Anterior cingulate cortex (tissue), 58 donors: ENCODE measurements at regions not wholly inside any gene's neighbourhood (a gene's known extent, or its start where the extent isn't known, plus 50 kb on each side); places are given as distances from the start of the nearest gene placed in this dataset.

Source experiments
- DNase-seq, 58 donors: peaks; one replicate each; lab custom pipeline; 2025; lab: John Stamatoyannopoulos, UW

DNA sequence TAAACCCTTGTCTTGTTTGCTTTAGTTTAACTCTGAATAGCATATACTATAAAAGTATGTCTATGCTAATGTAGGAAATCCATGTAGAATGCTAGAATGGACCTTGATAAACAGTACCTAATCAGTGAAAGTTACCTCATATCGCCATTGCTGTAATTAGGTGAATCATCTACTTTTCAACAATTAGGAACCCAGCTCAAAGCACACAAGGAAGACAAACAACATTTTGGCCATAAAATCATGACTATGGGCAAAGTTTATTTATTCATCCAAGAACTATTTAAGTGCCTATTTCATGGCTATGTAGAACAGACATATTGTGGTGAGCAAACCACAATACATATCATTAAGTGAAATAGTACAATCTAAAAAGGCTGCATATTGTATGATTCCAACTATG is 1043.2 kb downstream of the BRINP3 start:
- DNase-seq = no peak

DNA sequence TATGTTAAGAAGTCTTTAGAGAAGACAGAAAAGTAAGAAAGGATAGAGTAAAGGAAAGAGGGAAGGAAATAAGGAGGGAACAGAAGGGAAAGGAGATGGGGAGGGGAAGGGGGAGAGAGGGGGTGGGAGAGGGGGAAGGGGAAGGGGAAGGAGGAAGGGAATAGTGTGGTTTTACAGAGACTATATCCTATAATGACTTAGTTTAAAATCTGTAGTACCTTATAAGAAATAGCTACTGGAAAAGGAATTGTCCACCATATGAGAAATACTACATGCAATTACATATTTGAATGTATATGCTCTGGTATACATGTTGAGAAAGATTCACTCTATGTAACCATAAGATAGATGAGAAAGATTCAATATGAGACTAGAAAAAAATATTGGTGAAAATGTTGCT is 1042.3 kb downstream of the BRINP3 start:
- no peak for DNase-seq

GRCh38 chr1:189438808-189439207 is 1038.9 kb downstream of the BRINP3 start:
- DNase-seq = no peak

DNA sequence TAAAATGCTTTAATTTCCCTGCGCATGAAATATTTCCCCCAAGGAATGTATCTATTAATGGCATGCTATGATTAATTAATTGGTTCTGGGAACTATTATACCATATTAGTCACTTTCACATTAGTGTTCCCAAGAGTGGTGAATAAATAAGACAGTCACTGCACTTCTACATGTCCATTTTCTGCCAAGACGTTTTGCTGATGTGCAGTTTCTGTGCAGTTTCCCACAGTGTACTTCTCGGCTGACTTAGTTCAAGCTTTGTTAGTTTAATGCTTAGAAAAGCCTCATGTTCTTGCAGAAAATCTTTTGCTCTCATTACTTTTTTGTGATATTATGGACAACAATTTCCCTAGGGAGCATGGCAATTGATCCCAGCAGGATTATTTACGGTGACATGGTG is 1014.5 kb downstream of the BRINP3 start:
- no peak for DNase-seq

DNA sequence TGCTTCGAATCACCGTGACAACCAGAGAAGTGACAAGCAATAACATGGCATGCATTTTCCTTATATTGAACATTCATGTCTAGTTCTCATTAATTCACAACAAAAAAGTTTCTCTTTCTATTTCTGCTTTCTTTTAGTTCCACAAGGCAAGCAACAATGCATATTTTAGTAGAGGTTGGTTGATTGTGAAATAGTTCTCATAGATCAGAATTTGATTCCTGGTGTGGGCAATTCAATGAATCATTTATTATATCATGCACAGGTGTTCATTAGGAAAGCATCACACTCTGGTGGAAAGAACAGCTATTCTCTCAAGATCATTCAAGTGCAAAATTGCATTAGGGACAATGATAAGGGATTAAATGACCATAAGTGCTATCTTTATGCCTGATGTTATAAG is 980.9 kb downstream of the BRINP3 start:
- DNase-seq = no peak

DNA sequence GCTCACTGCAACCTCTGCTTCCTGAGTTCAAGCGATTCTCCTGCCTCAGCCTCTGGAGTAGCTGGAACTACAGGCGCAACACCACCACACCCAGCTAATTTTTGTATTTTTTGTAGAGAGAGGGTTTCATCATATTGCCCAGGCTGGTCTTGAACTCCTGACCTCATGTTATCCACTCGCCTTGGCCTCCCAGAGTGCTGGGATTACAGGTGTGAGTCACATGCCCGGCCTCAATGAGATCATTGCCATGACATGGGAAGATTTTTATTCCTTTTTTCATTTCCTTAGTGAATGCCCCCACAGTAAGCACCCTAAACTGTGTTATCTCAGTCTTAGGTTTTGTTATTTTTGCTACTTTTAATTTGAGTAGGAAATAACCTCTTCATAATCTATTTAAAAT is 977.9 kb downstream of the BRINP3 start:
- DNase-seq = no peak

DNA sequence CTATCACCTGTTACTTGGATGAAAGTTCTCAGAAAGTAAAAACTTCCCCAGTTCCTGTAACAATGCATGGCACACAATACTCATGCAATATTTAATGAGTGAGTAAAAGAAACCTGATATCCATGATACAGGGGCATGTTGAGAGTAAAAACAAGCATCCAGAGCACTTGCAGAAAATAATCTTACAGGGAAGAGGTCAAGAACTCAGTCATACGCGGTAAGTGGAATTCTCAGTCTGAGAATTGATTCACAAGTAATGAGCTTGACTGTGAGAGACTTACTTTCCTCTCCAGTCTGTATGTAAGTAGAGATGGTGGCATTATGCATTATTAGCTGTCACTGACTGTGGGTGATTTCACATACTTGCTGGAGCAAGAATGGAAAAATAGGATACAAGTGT is 976.9 kb downstream of the BRINP3 start:
- no peak for DNase-seq

- no peak for DNase-seq
Measured at GRCh38 chr1:189510827-189511226, 966.8 kb downstream of the BRINP3 start.

DNA sequence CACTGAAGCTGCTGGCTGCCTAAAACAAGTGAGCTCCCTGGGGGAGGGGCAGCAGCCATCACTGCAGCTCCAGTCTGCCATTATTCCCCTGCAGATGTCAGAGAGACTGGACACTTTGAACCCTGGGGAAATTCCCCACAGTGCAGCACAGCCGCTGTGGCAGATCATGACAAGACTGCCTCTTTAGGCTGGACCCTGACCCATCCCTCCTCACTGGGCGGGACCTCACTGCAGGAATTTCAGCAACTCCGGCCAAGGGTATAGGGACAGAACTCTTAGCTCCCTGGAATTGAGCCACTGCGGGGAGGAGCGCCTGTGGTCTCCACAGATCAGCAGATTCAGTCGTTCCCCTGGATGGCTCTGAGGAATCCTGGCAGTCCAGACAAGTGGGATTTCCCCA is 964.6 kb downstream of the BRINP3 start:
- DNase-seq = no peak

DNA sequence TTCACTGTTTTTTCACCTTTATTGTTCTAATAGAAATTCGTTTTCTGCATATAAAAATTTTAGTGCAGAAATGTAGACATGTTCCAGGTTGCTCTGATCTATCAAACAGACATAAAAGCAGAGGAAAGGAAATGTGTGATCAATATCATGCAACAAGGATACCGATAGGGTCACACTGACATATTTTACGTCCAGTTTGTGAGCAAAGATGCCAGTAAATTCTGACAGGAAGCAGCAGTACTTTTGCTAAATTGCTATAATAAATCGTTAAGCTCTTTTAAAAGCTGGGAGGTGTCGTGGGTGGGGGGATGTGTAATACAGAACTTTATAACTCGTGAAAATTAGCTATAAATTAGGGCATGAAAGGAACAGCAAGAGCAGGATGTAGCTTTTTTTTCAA is 955.2 kb downstream of the BRINP3 start:
- no peak for DNase-seq

GRCh38 chr1:189524501-189524900 is 953.2 kb downstream of the BRINP3 start:
- no peak for DNase-seq

DNA sequence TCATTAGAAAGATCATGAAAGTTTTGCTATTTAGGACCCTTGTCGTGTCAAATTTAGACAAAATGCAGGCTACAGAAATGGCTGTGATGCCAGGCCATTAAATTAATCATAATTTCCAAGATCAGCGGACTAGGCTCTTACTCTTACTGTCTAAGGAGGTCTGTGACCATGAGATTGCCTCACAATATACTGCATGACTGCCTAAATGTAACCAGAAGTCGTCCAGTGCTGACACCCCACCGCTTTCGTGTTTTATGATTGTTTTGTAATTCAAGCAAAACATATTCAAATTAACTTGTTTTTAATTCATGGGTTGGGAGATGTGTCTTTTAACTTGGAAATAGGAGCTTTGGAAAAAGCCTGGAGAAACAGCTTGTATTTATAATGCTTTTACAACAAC is 947.5 kb downstream of the BRINP3 start:
- no peak for DNase-seq

DNA sequence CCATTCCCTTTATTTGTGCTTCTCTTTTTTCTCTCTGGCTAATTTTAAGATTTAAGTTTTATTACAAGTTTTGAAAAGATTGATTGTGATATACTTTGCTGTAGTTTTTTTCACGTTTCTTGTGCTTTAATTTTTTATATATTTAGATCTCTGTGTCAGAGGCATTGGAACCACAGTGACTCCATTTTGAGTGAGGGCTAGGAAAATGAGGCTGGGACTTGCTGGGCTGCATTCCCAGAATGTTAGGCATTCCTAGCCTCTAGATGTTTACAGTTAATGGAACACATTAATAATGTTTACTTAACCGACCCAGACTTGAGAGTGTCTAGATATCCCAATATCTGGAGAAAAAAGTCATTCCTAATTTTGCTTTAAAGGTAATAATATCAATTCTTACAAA is 939.4 kb downstream of the BRINP3 start:
- DNase-seq = no peak

DNA sequence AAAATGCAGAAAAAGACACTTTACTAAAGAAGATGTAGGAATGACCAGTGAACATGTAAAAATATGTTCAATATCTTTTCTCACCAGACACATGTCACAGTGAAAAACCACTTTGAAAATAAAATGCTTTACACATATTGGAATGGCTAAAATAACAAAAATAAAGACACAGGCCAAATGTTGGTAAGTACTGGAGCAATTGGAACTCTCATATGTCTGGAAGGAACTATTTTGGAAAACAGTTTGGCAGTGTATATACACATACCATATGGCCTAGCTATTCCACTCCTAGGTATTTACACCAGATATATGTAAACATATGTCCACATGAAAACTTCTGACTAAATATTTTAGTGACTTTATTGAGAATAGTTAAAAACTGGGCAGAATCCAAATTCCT is 927.2 kb downstream of the BRINP3 start:
- no peak for DNase-seq

GRCh38 chr1:189563784-189564183 is 913.9 kb downstream of the BRINP3 start:
- DNase-seq = no peak

DNA sequence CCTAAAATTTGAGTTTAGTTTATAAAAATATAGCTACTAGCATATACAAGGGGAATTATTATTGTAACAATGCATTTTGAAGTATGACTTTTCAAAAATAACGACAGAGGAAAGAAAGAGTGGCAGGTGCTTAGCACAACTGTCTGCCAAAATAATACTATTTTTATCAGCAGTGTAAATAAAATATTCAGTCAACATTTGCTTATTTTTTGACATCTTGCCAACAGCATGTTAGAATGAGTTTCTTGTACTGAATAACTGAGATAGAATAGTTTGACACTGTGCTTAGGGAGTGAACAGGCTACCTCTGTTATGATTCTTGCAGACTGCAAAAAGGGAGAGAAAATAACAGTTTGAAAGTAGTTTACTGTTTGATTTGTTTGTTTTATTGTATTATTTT is 909.8 kb downstream of the BRINP3 start:
- DNase-seq = no peak

- DNase-seq = no peak
Measured at GRCh38 chr1:189596197-189596596, 881.5 kb downstream of the BRINP3 start.

- no peak for DNase-seq
Measured at GRCh38 chr1:189597083-189597482, 880.6 kb downstream of the BRINP3 start.

GRCh38 chr1:189605226-189605625 is 872.4 kb downstream of the BRINP3 start:
- no peak for DNase-seq

DNA sequence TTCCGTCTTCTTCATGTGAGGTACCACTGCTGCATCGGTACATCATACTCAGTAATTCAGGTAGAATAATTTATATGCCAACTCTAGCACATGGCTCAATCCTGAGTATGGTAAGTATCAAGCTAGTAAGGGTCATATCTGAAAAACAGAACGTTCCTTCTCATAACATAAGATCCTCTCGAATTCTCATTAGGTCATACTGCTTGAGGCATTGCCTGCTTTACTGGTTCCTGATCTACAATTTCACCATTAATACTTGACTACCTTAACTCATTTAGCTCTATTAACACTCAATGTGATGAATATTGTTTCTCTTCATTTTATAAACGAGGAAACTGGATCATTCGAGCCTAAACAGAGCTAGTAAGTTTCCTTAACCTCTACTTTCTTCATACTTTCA is 871.6 kb downstream of the BRINP3 start:
- no peak for DNase-seq

DNA sequence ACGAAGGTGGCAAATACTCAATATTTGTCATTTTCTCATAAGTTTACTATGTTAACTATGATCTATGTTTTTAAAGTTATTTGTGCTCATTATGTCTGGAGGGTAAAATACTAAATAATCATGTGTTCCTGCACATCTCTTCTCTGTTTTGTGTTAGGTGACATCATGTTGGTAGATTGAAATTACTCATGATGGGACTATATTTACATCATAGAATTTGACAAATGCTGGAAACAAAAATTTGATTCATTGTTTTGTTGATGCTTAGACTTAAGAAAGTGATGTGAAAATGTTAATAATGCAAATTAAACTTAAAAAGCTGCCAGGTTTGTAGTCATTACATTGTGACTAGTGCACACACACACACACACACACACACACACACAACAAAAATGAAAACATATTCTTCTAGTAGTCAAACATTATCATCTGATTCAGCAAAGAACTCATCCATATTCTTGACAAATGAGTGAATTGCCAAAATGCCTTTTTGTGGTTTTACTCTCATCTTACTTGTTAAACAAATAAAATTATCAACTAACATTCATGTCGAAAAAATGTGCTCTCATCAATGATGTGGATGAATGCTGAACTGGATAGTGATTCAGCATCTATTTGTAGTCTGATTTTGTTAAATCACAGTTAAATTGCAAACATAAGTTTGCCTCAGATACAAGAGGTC is 870.7 kb downstream of the BRINP3 start:
- no peak for DNase-seq

DNA sequence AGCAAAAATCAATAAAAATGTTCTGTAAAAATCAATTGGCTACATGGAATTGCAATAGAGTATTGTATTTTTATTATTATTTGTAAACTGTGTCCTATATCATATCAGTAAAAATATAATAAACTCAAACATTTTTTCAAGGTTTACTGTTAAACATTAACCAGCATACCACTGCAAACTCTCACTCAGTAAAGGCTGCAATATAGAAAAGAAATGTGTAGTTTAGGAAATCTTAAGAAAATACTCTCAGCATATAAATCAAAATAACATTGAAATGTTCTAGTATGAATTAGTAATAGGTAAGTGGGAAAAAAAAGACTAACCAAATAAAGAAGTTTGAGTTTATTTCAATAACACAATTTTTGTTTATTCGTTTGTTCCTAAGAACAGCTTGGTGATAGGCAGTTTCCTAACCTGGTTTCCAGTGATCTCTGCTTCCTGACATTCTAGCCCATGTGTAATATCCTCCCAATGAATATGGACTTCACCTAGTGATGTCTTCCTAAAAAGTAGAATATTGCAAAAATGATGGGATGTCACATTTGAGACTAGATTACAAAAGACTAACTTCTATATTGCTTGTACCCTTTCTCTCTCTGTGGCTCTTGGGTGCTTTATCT is 870.1 kb downstream of the BRINP3 start:
- DNase-seq = no peak

GRCh38 chr1:189609167-189609566 is 868.5 kb downstream of the BRINP3 start:
- DNase-seq = no peak
